ENCODE measurements at regions not wholly inside any gene's neighbourhood (a gene's known extent, or its start where the extent isn't known, plus 50 kb on each side); places are given as distances from the start of the nearest gene placed in this dataset.
"Not testable (repeated sequence)": the region's sequence is repeated elsewhere in the genome, so short reads cannot be mapped to it uniquely, and the experiment has no call there.

- no peak for TF ChIP-seq CTCF (IDR thresholded peaks at IDR 0.05; ENCODE audit: low read depth, low read length, missing control alignments)
- H3K4me3 ChIP-seq (replicated peaks; ENCODE audit: low read depth, low read length), result no peak overlapping the region
- DNase-seq (ENCODE audit: extremely low read depth, low read depth), result no peak
Measured at GRCh38 chr11:81211050-81211449, 1522.6 kb downstream of the FAM181B start.

- no peak overlapping the region for H3K4me3 ChIP-seq (replicated peaks; ENCODE audit: low read depth, low read length)
- no peak for DNase-seq (ENCODE audit: extremely low read depth, low read depth)
- TF ChIP-seq CTCF (IDR thresholded peaks at IDR 0.05; ENCODE audit: low read depth, low read length, missing control alignments), result no peak
Measured at GRCh38 chr11:81207421-81208054, 1526.1 kb downstream of the FAM181B start.

- no peak for DNase-seq (ENCODE audit: extremely low read depth, low read depth)
Measured at GRCh38 chr11:81203876-81204275, 1529.8 kb downstream of the FAM181B start.

GRCh38 chr11:81197396-81197795 is 1536.3 kb downstream of the FAM181B start:
- TF ChIP-seq CTCF (IDR thresholded peaks at IDR 0.05; ENCODE audit: low read depth, low read length, missing control alignments), result no peak
- H3K4me3 ChIP-seq (replicated peaks; ENCODE audit: low read depth, low read length), result no peak overlapping the region
- no peak for DNase-seq (ENCODE audit: extremely low read depth, low read depth)

More at GRCh38 chr11:81203876-81204275, 1529.8 kb downstream of the FAM181B start:
- H3K4me3 ChIP-seq (replicated peaks; ENCODE audit: low read depth, low read length), result no peak overlapping the region
- no peak for TF ChIP-seq CTCF (IDR thresholded peaks at IDR 0.05; ENCODE audit: low read depth, low read length, missing control alignments)

GRCh38 chr11:81192516-81192915 is 1541.1 kb downstream of the FAM181B start:
- no peak for TF ChIP-seq CTCF (IDR thresholded peaks at IDR 0.05; ENCODE audit: low read depth, low read length, missing control alignments)
- DNase-seq (ENCODE audit: extremely low read depth, low read depth), result no peak
- H3K4me3 ChIP-seq (replicated peaks; ENCODE audit: low read depth, low read length), result no peak overlapping the region

- no peak for TF ChIP-seq CTCF (IDR thresholded peaks at IDR 0.05; ENCODE audit: low read depth, low read length, missing control alignments)
- H3K4me3 ChIP-seq (replicated peaks; ENCODE audit: low read depth, low read length), result no peak overlapping the region
- DNase-seq (ENCODE audit: extremely low read depth, low read depth), result no peak
Measured at GRCh38 chr11:81190546-81190945, 1543.1 kb downstream of the FAM181B start.

- not testable (repeated sequence) for H3K4me3 ChIP-seq (replicated peaks; ENCODE audit: low read depth, low read length); DNase-seq (ENCODE audit: extremely low read depth, low read depth)
Measured at GRCh38 chr11:81187033-81187432, 1546.6 kb downstream of the FAM181B start.

Measured in HFF-Myc (cell line).